ENCODE measurements at regions not wholly inside any gene's neighbourhood (a gene's known extent, or its start where the extent isn't known, plus 50 kb on each side); places are given as distances from the start of the nearest gene placed in this dataset.
"Not testable (repeated sequence)": the region's sequence is repeated elsewhere in the genome, so short reads cannot be mapped to it uniquely, and the experiment has no call there.

DNA sequence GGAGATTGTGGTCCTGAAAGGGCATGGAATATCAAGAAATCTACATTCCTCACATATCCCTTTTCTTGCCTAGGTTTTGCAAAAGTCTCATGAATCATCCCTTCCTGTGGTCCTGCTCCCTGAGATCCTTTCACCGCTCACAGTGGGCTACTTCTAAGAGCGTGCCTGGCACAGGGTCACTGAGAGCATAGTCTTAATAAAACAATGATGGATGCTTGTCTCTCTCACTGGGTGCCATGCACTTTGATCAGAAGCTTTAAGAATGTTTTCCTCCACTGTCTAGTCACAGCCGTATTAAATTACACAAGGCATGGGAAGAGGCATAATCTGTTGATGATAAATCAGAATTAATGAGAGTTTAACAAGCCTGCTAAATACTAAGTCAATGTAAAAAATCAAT, 269.7 kb upstream of the ATP10A start:
- DNase-seq (ENCODE audit: low read depth in 4 of 4, low spot score in 3 of 4): peak in 1 of 4 donors; percentile 12

DNA sequence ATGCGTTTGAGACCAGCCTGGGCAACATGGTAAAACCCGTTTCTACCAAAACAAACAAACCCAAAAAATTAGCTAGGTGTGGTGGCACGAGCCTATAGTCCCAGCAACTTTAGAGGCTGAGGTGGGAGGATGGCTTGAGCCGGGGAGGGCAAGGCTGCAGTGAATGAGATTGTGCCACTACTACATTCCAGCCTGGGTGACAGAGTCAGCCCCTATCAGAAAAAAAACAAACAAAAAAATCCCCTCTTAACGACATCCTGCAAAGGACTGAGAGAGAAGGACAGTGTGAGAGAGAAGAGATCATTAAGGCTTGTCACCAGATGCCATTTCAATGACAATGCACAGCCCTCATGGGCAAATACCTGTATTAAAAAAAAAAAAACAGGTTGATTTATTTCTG, 266.7 kb upstream of the ATP10A start:
- DNase-seq (ENCODE audit: low read depth in 4 of 4, low spot score in 3 of 4): no peak

DNA sequence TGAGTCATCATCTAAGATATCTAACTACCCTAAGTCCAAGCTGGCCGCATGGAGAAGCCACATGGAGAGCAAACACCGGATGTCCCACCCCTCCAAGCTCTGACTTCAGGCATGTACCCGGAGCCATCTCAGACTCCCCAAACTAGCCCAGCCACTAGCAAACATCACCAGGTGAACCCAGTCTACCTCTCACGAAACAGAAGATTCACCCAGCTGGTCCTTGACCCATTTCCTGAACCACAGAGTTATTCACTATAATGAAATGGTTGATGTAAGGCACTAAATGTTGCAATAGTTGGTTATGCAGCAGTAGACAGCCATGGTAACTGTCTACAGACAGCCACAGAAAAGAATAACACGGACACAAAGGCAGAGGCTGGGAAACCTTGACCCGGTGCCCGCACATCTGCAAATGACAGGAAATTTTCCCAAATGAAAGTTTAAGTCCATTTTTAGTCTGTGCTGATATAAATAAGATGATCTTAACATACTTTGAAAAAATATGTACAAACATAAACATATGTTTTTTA, 265.5 kb upstream of the ATP10A start:
- DNase-seq (ENCODE audit: low read depth in 4 of 4, low spot score in 3 of 4): no peak

DNA sequence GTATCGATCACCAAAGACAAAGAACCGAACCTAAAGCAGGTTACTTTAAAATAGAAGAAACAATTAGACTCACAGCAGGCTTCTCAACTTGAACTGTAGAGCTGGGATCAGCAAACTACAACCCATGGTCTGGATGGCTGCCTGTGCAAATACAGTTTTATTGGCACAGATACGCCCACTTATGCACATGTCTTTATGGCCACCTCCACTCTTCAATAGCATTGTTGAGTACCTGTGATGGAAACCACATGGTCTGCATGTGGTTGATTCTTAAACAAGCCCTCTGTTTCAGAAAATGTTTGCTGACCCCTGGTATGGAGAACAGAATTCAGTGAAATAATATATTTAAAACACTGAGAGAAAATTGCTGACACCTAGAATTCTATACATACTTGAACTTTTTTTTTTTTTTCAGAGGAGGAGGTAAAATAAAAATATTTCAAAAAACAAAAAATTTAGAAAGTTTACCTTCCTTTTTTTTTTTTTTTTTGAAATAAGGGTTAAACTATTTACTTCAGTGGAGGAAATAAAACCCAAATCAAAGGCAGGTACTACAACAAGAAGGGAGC, 263.8 kb upstream of the ATP10A start:
- DNase-seq (ENCODE audit: low read depth in 4 of 4, low spot score in 3 of 4): no peak

DNA sequence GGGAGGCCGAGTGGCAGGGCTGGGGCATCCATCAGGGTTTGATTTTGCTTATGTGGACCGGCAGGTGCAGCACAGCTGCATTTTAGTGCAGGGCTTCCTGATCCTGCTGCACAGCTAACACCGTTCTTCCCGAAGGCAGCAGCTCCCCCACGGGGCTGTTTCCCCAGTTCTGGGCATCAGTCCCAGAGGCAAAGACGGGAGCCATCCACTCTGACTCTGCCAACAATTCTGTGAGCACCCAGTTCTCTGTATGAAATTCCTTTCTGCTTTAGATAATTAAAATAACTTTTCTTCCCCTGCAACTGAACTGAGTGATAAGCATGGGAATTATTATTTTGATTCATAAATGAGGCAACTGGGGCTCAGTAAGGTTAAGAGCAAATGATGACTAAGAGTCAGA, 262.9 kb upstream of the ATP10A start:
- no peak for DNase-seq (ENCODE audit: low read depth in 4 of 4, low spot score in 3 of 4)

DNA sequence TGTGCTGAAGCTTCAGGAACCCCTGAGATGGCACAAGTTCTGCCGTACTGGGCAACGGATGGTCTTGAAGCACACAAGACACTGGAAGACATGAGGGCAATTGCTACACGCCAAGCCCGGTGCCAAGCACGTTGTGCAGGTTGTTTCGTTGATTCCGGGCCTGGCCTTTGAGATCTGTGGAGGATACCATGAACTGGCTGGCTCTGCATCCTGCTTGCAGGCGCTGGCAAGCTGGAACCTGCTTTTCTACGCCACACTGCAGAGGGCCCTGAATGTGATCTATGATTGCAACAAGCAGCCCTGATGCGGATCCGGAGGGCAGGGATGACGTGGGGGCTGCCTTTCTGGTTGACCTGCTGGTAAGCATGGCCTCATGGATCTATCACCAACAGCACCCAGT, 262.5 kb upstream of the ATP10A start:
- no peak for DNase-seq (ENCODE audit: low read depth in 4 of 4, low spot score in 3 of 4)

DNA sequence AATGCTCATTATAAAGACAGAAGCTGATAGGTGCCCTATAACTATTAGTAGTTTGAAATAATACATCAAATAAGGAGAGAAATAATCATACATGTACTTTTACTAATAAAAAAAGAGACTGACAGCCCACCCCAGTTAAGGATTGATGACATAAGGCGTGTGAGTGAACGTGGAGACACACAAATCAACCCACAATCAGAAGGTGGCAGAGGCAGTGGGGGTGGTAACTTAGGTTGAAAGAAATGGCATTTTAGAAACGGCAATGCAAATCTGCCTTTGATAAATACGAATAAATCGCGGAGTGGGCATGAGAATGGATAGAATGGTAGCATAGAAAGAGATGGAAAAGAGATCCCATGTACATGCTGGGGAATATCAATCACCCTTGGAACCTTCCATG, 256.2 kb upstream of the ATP10A start:
- no peak for DNase-seq (ENCODE audit: low read depth in 4 of 4, low spot score in 3 of 4)

DNA sequence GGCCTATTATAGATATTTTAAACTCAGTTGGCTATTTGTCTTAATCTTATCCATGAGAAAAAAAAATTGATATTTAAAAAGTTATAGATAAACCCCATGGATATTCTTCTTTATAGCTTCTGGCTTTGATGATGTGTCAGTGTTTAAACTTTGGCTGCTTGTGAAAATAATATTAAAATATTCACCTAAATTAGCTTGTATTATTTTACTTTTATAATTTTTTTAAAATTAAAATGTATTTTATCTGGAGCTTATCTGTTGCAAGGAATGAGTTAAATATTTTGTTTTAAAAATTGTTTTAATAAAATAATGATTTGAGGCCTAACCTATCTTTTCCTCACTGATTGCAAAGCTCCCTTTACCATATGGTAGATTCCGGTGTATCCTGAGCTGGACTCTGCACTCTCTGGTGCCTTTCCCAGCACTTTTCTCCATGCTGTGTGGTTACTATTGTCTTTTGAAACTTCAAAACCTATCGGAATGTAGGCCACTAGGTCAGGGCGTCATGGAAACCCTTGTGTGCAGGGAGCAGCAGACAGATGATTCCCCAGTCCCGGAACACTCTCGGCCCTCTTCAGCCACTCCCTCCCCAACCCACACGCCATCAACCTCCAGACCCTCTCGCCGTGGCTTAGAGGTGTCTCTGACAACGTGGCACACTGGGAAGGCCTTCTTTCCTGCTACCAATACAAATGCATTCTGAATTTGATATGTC, 252.3 kb upstream of the ATP10A start:
- DNase-seq (ENCODE audit: low read depth in 4 of 4, low spot score in 3 of 4): no peak

DNA sequence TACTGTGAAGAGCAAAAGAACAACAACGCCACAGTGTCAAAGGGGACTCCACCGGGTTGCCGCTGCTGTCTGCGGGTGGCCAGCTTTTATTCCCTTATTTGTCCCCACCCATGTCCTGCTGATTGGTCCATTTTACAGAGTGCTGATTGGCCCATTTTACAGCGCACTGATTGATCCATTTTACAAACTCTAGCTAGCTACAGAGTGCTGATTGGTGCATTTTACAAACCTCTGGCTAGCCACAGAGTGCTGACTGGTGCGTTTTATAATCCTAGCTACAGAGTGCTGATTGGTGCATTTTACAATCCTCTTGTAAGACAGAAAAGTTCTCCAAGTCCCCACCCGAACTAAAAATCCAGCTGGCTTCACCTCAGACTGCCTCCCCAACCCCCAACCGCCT, 251.0 kb upstream of the ATP10A start:
- not testable (repeated sequence) for DNase-seq (ENCODE audit: low read depth in 4 of 4, low spot score in 3 of 4)

DNA sequence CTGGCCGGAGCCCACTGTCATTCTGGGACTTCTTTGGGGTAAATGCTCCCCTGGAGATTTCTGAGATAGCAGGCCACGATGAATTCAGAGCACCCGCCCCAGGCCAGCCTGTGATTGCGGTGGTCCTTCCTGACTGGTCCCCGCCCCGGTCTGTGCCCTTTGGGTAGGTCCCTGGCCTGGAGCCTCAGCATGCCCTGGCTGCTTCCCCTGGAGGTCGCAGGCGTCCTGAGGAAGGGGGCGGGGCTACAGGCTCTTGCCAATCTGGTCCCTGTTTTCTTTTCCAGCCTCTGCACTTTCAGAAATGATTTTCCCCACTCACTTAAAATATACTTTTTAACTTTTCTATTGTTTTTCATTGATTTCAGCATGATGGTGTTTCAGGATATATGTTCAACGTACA, 250.2 kb upstream of the ATP10A start:
- DNase-seq (ENCODE audit: low read depth in 4 of 4, low spot score in 3 of 4): no peak

DNA sequence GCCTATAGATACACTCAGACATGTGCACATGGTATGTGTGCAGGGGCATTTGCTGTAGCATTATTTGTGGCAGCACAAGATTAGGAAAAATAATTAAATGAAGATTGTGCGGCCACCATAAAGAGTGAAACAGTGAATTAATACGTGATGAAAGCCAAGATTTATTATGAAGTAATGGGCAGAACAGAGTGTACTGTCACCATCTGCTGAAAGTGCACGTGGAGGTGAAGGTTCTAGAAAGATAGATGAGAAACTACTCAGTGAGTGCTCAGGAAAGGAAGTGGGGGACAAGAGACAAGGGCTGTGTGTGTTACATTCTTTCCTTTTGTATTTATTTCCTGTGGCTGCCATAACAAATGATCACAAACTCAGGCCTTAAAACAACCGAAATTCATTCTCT, 246.1 kb upstream of the ATP10A start:
- no peak for DNase-seq (ENCODE audit: low read depth in 4 of 4, low spot score in 3 of 4)

DNA sequence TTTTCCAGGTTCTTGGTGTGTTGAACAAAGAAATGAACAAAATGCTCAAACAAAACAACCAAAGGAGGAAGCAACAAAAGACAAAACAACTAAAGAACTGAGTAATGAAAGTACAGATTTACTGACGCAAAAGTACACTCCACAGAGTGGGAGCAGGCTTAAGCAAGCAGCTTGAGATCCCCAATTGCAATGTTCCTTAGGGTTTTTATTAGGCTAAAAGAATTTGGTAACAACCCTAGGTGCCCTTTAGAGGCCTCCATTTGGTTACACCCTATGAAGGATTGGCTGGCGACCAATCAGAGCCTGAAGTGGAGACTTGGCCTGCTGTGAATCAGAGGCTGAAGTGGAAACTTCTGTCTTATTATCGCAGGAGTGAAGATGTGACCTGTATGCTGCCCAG, 243.4 kb upstream of the ATP10A start:
- DNase-seq (ENCODE audit: low read depth in 4 of 4, low spot score in 3 of 4): no peak

DNA sequence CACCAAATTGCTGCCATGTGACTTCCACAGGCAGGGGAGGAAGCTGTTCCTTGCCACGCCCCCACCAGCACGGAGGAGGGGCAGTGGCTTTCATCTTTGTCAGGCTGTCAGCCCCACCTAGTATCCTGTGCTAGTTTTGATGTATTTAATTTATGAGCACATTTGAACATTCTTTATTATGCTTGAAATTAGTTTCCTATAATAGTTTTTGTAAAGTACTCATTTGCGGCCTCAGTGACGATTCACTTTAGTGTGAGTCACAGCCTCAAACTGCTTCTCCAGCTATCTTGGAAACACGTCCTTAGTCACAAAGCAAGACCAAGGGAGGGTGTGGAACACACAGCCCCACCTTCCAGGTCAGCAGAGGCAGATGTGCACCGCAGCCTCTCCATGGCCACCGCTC, 239.9 kb upstream of the ATP10A start:
- no peak for DNase-seq (ENCODE audit: low read depth in 4 of 4, low spot score in 3 of 4)

DNA sequence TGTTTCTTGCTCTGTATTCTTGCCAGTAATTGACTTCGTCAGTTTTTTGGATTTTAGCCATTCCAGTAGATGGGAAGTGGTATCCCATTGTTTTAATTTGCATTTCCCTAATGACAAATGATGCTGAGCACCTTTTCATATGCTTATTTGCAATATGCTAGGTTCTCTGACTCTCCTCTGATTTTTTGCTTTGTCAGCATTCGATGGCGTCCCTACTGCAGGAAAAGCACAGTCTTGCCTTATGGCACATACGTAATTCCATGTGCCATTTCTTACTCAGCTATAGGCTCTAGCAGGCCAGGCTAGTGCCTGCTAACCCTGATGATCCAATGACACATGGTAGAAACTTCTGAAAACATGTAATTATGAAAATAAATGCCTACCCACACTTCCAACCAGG, 239.2 kb upstream of the ATP10A start:
- DNase-seq (ENCODE audit: low read depth in 4 of 4, low spot score in 3 of 4): no peak

DNA sequence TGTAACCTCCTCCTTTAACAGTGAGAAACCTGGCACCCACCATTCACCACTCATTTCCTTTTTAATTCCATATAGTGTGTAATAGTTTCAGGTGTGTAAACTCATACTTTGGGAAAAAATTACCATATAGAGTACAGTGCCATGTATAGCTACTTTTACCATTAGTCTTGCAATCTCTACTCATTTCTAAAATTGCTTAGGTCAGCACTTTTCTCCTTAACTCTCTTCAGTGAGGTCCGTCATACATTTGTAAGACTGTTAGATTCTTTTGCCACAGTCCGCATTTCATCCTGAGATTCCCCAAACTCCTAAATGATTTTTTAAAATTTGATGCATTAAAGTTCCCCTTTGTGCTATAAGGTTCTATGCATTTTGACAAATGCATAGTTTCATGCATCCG, 238.3 kb upstream of the ATP10A start:
- DNase-seq (ENCODE audit: low read depth in 4 of 4, low spot score in 3 of 4): no peak

DNA sequence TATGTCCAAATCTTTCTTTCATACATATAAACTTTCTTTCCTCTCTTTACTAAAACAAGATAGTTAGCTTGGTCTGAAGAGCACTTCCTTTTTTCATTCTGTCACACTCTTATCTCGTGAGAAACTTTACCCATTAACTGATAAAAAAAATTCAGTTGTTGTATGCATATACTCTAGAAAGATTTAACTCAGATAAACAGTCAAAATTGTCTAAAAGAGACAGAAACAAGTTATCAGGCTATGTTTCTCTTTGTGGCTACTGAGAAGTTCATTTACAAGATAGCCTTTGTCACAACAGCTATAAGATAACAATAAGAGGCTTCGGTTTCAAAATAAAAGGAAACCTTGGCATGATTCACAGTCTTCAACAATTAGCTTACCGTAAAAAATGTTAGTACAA, 235.7 kb upstream of the ATP10A start:
- no peak for DNase-seq (ENCODE audit: low read depth in 4 of 4, low spot score in 3 of 4)

DNA sequence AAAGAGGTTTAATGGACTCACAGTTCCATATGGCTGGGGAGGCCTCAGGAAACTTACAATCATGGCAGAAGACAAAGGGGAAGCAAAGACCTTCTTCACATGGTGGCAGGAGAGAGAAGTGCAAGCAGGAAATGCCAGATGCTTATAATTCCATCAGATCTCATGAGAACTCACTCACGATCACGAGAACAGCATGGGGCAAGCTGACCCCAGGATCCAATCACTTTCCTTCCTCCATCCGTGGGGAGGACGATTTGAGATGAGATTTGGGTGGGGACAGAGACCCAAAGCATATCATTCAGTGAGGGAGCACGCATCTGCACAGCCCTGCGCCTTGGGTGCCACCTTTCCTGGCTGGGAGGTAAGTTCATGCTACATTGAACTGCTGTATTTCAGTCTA, 234.1 kb upstream of the ATP10A start:
- DNase-seq (ENCODE audit: low read depth in 4 of 4, low spot score in 3 of 4): no peak

DNA sequence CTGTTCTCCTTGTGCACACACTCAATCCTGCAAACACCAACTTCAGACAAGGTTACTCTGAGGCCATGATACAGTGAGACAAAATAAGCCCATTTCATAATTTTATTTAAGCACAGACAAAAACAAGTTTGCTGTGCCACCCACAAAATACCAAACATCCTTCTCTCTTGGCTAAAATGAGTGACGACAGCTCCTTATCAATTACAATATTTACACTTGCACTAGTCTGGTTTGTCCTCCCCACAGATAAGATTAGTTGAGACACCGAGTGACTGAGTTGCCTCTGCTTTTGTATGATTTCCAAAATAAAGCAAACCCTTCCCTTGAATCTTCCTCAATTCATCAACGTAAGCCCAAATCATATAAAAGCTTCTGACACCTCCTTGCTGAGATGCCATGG, 233.5 kb upstream of the ATP10A start:
- DNase-seq (ENCODE audit: low read depth in 4 of 4, low spot score in 3 of 4): no peak

DNA sequence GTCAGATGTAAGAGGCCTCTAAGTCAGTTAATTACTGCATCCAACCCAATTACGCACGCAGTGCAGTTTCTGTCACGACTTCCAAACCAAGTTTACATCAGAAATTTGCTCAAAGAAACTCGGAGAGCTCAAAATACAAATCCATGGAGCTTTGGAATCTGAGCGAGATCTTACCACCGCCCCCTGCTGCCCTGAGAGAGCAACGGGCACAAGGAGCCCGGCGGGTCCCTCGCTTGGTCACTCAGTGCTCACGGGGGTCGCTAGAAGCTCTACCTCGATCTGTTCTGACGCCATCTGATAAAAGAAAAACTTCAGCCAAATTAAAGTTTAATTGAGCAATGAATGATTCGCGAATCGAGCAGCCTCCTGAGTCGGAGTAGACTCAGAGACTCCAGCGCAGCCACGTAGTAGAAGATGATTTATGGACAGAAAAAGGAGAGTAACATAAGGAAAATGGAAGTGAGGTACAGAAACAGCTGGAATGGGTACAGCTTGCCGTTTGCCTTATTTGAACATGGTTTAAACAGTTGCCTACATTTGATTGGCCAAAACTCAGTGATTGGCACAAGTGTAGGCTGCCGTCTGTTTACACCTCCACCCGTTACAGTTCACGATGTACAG, 232.7 kb upstream of the ATP10A start:
- DNase-seq (ENCODE audit: low read depth in 4 of 4, low spot score in 3 of 4): no peak

DNA sequence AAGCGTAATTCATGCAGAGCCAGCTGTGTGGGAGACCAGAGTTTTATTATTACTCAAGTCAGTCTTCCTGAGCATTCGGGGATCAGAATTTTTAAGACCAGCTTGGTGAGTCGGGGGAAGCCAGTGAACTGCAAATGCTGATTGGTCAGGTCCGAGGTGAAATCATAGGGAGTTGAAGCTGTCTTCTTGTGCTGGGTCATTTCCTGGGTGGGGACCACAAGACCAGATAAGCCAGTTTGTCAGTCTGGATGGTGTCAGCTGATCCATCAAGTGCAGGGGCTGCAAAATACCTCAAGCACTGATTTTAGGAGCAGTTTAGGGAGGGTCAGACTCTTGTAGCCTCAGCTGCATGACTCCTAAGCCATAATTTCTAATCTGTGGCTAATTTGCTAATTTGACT, 228.1 kb upstream of the ATP10A start:
- no peak for DNase-seq (ENCODE audit: low read depth in 4 of 4, low spot score in 3 of 4)

DNA sequence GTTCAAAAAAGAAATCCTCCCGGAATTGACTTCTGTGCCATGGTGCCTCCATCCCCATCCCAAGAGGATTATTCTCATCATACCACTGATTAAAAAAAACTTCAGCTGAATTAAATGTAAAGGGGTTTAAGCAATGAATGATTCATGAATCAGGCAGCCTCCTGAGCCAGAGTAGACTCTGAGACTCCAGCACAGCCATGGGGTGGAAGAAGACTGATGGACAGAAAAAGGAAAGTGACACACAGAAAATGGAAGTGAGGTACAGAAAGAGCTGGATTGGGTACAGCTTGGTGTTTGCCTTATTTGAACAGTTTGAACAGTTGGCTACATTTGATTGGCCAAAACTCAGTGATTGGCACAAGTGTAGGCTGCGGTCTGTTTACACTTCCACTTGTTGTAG, 224.8 kb upstream of the ATP10A start:
- DNase-seq (ENCODE audit: low read depth in 4 of 4, low spot score in 3 of 4): no peak

DNA sequence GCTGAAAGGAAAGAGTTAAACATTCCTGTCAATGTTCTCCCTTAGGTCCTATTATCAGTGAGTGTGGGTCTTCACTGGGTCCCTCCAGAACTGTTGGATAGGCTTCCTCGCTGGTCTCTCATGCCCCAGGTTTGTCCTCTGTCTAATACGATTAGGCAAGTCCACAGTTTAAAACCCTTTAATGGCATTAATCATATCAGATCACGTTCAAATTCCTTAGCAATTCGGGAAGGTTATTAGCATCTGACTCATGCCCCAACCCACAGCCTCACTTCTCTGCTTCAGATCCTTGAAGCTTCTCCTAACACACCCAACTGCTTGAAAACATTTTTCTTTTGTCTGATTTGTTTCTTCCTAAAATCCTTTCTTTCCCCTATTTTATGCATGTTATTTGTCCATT, 224.3 kb upstream of the ATP10A start:
- no peak for DNase-seq (ENCODE audit: low read depth in 4 of 4, low spot score in 3 of 4)
